Body of pancreas (tissue), 4 donors: ENCODE measurements at regions not wholly inside any gene's neighbourhood (a gene's known extent, or its start where the extent isn't known, plus 50 kb on each side); places are given as distances from the start of the nearest gene placed in this dataset.

Experiments
- CTCF ChIP-seq, 7 experiments: fragments of 450-650 bp in 4 of 7; fragments of 200-600 bp in 3 of 7; sonication (generic) in 3 of 7; IDR thresholded peaks; one replicate each; pipeline ENCODE4 v1.5.1; 2016 to 2019; ENCODE audit warnings: antibody characterized with exemption in 7 of 7
- POLR2A ChIP-seq, 3 donors: fragments of 450-650 bp; IDR thresholded peaks; one replicate each; pipeline ENCODE4 v1.6.1; 2016; ENCODE audit warnings: antibody characterized with exemption in 3 of 3, mild to moderate bottlenecking in 2 of 3

- TF ChIP-seq CTCF (IDR thresholded peaks at IDR 0.05) (no peak), POLR2A (IDR thresholded peaks at IDR 0.05) (no peak)
Measured at GRCh38 chr5:56749842-56750241, 65.5 kb upstream of the MAP3K1 start.
